GM12865 (cell line): ENCODE measurements at regions not wholly inside any gene's neighbourhood (a gene's known extent, or its start where the extent isn't known, plus 50 kb on each side); places are given as distances from the start of the nearest gene placed in this dataset.

Source experiments
- DNase-seq: peaks from one replicate; pipeline ENCODE4 v3.0.0; 2010; ENCODE audit warnings: low read depth
- H3K4me3 ChIP-seq: 2 replicates; pipeline ENCODE4 v1.5.1; 2011; ENCODE audit warnings: mild to moderate bottlenecking, low read depth, low read length, control low read depth
- TF ChIP-seq, protein P1 (sequence below): IDR thresholded peaks from 2 replicates; pipeline ENCODE4 v1.5.1; 2011; ENCODE audit warnings: low read length, control low read depth, low read depth, inconsistent platforms; ENCODE audit not compliant: insufficient read depth; ENCODE audit errors: missing control alignments

DNA sequence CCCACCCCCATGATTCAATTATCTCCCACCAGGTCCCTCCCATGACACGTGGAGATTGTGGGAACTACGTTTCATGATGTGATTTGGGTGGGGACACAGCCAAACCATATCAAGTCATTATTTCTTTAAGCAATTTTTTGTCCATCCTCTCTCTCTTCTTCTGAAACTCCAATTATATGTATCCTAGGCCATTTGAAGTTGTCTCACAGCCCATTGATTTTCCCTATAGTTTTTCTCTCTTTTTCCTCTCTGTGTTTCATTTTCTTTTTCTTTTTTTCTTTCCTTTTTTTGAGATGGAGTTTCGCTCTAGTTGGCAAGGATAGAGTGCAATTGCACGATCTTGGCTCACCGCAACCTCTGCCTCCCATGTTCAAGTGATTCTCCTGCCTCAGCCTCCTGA lies 101.9 kb upstream of the CXCL14 start:
- no peak overlapping the region for H3K4me3 ChIP-seq
- TF ChIP-seq, protein P1, sequence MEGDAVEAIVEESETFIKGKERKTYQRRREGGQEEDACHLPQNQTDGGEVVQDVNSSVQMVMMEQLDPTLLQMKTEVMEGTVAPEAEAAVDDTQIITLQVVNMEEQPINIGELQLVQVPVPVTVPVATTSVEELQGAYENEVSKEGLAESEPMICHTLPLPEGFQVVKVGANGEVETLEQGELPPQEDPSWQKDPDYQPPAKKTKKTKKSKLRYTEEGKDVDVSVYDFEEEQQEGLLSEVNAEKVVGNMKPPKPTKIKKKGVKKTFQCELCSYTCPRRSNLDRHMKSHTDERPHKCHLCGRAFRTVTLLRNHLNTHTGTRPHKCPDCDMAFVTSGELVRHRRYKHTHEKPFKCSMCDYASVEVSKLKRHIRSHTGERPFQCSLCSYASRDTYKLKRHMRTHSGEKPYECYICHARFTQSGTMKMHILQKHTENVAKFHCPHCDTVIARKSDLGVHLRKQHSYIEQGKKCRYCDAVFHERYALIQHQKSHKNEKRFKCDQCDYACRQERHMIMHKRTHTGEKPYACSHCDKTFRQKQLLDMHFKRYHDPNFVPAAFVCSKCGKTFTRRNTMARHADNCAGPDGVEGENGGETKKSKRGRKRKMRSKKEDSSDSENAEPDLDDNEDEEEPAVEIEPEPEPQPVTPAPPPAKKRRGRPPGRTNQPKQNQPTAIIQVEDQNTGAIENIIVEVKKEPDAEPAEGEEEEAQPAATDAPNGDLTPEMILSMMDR = no peak
- DNase-seq = no peak

DNA sequence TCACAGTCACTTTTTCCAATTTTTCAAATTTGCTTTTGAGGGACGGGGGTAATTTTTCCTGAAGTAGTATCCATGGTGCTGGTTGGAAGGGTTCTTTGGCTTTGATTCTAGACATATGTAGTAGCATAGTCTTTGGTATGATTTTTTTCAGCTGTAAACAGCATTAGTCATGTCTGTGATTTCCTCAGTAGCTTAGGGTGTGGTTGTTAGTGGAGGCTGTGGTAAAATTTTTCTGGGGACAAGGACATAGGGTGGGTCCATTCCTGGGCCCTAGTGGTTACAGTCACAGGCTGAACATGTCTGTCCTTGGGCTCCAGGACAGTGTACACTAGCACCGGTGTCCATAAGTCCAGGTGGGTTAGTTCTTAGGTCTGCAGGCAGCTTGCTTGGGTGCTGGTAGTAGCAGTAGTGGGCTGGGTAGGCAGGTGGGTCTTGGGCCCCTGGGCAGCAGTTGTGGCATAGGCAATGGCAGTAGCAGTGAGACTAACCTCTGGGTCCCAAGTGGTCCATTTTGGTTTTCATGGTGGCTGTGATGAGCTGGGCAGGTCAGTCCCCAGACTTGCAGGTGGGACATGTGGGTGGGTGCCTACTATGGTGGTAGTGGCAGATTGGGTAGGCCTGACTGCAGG lies 100.0 kb upstream of the CXCL14 start:
- H3K4me3 ChIP-seq = no peak overlapping the region
- no peak for DNase-seq
- TF ChIP-seq, protein P1 = no peak

DNA sequence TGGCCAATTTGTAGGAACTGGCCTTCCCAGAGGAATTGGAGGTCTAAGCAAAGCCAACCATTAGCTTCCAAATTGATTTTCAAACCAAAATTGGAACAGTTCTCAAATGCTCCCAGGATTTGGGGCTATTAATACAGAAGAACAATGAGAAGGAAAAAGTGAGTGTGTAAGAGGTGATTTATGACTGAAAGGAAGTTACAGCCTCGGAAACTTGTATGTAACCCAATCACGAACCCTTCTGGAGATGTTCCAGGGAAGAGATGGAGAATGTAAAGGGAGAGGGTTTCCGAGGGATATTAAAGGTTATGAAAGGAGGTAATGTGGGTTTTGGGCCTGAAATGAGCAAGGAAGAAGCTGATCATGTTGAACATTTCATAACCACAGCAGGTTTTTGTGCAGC lies 93.2 kb upstream of the CXCL14 start:
- DNase-seq = no peak
- H3K4me3 ChIP-seq = no peak overlapping the region
- TF ChIP-seq, protein P1 = no peak

DNA sequence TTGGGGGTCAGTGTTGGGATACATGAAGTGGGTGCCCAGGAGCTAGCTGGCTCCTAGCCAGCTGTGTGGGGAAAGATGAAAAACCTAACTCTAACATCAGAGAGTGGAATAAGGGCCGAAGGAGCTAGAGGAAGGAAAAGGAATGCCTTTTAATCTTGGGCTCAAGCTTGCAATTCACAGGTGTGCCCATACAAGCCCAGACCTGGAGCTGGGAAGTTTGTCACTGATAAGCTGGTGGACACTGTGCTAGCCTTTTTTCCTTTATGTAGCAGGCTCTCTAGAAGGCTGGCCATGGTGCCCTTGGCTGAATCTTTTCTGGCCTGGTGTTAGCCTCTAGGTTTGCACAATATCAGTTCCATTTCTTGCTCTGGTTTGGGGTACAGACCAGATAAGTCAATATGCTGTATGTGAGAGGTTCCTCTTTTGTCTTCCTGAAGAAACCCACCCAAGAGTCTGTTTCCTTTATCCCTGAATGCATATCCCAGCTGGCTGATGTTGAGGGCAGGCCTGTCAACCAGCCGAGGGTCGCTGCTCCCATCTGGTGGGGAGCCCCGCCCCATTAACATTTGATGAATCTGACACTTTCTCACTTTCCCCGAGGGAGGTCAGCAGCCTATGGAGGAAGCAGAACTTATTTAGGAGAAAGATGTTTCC lies 92.4 kb upstream of the CXCL14 start:
- TF ChIP-seq, protein P1 = no peak
- no peak overlapping the region for H3K4me3 ChIP-seq
- no peak for DNase-seq

DNA sequence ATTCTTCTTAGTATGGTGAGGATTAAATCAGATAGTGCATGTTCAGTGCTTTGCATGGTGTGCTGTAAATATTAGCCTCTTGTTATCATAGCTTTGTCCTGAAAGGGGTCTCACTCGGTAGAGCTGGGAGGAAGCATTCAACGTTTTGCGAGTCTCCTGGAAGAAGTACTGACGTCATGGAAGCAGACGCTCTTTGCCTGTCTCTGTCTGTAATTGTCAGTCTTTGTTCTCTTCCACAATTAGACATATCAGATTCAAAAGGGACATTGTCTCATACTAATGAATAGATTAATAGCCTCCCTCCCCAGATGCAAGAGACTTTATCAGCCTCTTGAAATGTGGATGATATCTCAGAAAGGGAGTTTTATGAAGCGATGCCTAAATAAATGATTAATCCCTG lies 91.8 kb upstream of the CXCL14 start:
- no peak for DNase-seq
- H3K4me3 ChIP-seq = no peak overlapping the region
- TF ChIP-seq, protein P1 = no peak

DNA sequence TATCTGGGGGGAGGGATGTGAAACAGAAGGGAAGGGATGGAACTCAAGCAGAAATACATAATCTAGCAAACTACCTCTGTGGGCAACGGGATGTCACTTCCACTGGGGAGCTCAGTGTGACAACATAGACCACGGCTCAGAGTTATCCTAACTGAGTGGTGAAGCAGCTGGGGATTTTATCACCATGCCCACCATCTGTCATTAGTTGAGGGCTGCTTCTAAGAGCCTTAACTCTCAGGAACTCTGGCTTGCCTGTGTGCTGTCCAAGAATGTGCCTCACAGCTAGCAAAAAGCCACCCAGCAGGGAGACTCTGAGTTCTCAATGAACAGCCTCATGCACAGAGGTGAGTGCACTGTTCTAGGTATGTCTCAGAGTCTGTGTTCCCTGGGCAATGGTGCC lies 90.6 kb upstream of the CXCL14 start:
- no peak overlapping the region for H3K4me3 ChIP-seq
- TF ChIP-seq, protein P1 = no peak
- DNase-seq = no peak

DNA sequence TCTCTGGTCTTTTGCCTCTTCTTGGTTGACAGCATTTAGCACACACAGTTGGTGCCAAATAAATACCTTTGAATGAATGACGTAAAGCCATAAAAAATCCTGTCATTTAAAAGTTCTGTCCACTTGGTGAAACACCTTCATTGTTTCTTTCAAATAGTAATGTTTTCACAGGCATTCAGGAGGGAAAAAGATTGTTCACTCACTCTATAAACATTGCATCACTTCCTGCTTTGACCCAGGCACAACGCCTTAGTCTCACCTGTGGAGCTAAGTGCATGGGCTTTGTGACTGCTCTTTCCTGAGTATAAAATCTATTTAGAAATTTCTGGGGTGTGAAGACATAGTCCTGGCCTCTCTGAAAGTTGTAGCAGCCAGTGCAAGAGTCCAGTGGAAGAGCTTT lies 88.9 kb upstream of the CXCL14 start:
- DNase-seq = no peak

More for the DNA sequence above, 88.9 kb upstream of the CXCL14 start:
- no peak overlapping the region for H3K4me3 ChIP-seq
- TF ChIP-seq, protein P1 = no peak
